Suprapubic skin (tissue), 4 donors: ENCODE measurements at regions not wholly inside any gene's neighbourhood (a gene's known extent, or its start where the extent isn't known, plus 50 kb on each side); places are given as distances from the start of the nearest gene placed in this dataset.

Experiments
- EP300 ChIP-seq: sonication (generic); formaldehyde crosslinking; IDR thresholded peaks from one replicate; pipeline ENCODE4 v1.6.1; 2017; ENCODE audit warnings: antibody characterized with exemption
- POLR2A ChIP-seq, 2 donors: fragments of 450-650 bp; IDR thresholded peaks; one replicate each; pipeline ENCODE4 v1.6.1; 2017; ENCODE audit warnings: antibody characterized with exemption in 2 of 2, mild to moderate bottlenecking in 2 of 2, moderate library complexity in 2 of 2
- POLR2AphosphoS5 ChIP-seq, 3 donors: sonication (generic); formaldehyde crosslinking; IDR thresholded peaks; one replicate each; pipeline ENCODE4 v1.6.1; 2017; ENCODE audit warnings: antibody characterized with exemption in 3 of 3
- TF ChIP-seq, protein P1 (sequence below), 2 donors: fragments of 200-600 bp in 1 of 2; fragments of 450-650 bp in 1 of 2; sonication (generic) in 1 of 2; IDR thresholded peaks; one replicate each; pipeline ENCODE4 v1.5.1; 2016 to 2019; ENCODE audit warnings: antibody characterized with exemption in 2 of 2, mild to moderate bottlenecking in 1 of 2, moderate library complexity in 1 of 2

DNA sequence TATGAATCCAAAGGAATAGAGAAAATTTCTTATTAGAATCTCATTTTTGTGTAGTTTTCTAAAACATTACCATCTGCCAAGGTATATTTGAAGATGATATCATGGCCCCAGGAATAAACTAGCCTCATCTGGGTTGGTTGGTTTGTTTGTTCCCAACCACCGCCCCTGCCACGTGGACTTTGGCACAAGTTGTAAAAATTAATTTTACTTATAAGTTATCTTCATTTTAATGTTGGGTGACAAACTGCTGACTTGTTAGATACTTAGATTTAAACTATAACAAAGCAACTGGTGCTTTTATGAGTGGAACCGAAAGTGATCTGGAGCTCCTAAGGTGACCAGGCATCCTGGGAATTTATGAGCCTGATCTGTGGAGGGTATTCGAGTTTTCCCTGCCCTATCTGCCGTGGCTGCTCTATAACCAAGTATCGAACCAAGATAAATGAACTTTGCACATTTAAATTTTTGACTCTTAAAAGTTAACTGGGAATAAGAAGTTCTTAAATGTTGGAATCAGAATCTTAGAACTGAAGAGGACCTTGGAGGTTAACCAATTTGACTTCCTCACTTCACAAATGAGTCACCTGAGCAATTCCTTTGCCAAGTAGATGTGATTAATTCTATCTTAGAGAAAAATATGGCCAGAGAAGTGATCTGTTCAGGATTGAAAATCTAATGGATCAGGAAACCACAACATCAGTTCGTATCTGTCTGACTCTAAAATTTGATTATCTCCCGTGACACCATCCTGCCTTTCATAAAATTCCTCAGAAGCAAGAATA lies 129.1 kb upstream of the ARHGAP42 start:
- TF ChIP-seq, protein P1, sequence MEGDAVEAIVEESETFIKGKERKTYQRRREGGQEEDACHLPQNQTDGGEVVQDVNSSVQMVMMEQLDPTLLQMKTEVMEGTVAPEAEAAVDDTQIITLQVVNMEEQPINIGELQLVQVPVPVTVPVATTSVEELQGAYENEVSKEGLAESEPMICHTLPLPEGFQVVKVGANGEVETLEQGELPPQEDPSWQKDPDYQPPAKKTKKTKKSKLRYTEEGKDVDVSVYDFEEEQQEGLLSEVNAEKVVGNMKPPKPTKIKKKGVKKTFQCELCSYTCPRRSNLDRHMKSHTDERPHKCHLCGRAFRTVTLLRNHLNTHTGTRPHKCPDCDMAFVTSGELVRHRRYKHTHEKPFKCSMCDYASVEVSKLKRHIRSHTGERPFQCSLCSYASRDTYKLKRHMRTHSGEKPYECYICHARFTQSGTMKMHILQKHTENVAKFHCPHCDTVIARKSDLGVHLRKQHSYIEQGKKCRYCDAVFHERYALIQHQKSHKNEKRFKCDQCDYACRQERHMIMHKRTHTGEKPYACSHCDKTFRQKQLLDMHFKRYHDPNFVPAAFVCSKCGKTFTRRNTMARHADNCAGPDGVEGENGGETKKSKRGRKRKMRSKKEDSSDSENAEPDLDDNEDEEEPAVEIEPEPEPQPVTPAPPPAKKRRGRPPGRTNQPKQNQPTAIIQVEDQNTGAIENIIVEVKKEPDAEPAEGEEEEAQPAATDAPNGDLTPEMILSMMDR (IDR thresholded peaks at IDR 0.05): no peak
- TF ChIP-seq EP300 (no peak), POLR2A (IDR thresholded peaks at IDR 0.05) (no peak), POLR2AphosphoS5 (IDR thresholded peaks at IDR 0.05) (no peak)
